HCT116 (cell line): ENCODE measurements at regions not wholly inside any gene's neighbourhood (a gene's known extent, or its start where the extent isn't known, plus 50 kb on each side); places are given as distances from the start of the nearest gene placed in this dataset.

Experiments
- CEBPB ChIP-seq: IDR thresholded peaks from 2 replicates; pipeline ENCODE4 v1.6.1; 2012; ENCODE audit warnings: low read depth
- EZH2 ChIP-seq: fragments of 200-600 bp; sonication (generic); IDR thresholded peaks from 2 replicates; pipeline ENCODE4 v1.6.1; 2017; ENCODE audit warnings: antibody characterized with exemption, mixed run types
- EZH2phosphoT487 ChIP-seq: fragments of 200-600 bp; IDR thresholded peaks from 2 replicates; pipeline ENCODE4 v1.6.1; 2018; ENCODE audit warnings: antibody characterized with exemption, borderline replicate concordance
- POLR2A ChIP-seq: IDR thresholded peaks from 2 replicates; pipeline ENCODE4 v1.7.0; 2011; ENCODE audit warnings: borderline replicate concordance; ENCODE audit not compliant: insufficient read depth, insufficient read length; ENCODE audit errors: extremely low read depth
- POLR2AphosphoS5 ChIP-seq: IDR thresholded peaks from 2 replicates; pipeline ENCODE4 v1.6.1; 2011; ENCODE audit warnings: mild to moderate bottlenecking, low read depth, low read length, moderate library complexity
- RAD21 ChIP-seq: IDR thresholded peaks from 2 replicates; pipeline ENCODE4 v1.6.1; 2012; ENCODE audit warnings: low read depth, mild to moderate bottlenecking
- REST ChIP-seq: IDR thresholded peaks from 2 replicates; pipeline ENCODE4 v1.6.1; 2012; ENCODE audit warnings: low read depth
- SIN3A ChIP-seq: IDR thresholded peaks from 2 replicates; pipeline ENCODE4 v1.6.1; 2012; ENCODE audit warnings: low read depth
- TCF7L2 ChIP-seq: IDR thresholded peaks from 2 replicates; pipeline ENCODE4 v1.7.0; 2011; ENCODE audit warnings: borderline replicate concordance, inconsistent platforms; ENCODE audit not compliant: insufficient read depth, insufficient read length; ENCODE audit errors: extremely low read depth
- YY1 ChIP-seq: IDR thresholded peaks from 2 replicates; pipeline ENCODE4 v1.6.1; 2011; ENCODE audit warnings: low read length, low read depth, moderate library complexity, mild to moderate bottlenecking; ENCODE audit not compliant: insufficient replicate concordance; ENCODE audit errors: extremely low read depth
- ZFX ChIP-seq: fragments of 450-650 bp; IDR thresholded peaks from 2 replicates; pipeline ENCODE4 v1.6.1; 2017
- ZNF274 ChIP-seq: fragments of 200-500 bp; sonication (Bioruptor generic); IDR thresholded peaks from 2 replicates; pipeline ENCODE4 v1.6.1; 2014; ENCODE audit warnings: mild to moderate bottlenecking, low read depth, low read length, inconsistent platforms
- TF ChIP-seq, protein P1 (sequence below), 3 experiments: fragments of 200-600 bp in 1 of 3; sonication (generic) in 1 of 3; IDR thresholded peaks in 2 of 3; conservative IDR thresholded peaks in 1 of 3; 2 replicates each; pipeline ENCODE4 v1.5.1; 2012 to 2017; ENCODE audit warnings: low read depth in 2 of 3, low read length in 2 of 3, antibody characterized with exemption in 1 of 3, borderline replicate concordance in 1 of 3, control low read depth in 1 of 3, mild to moderate bottlenecking in 1 of 3, mixed read lengths in 1 of 3, mixed run types in 1 of 3, moderate library complexity in 1 of 3; ENCODE audit not compliant: insufficient read depth in 1 of 3
- TF ChIP-seq, protein P2 (sequence below): IDR thresholded peaks from 2 replicates; pipeline ENCODE4 v1.6.1; 2012

- TF ChIP-seq, protein P1, sequence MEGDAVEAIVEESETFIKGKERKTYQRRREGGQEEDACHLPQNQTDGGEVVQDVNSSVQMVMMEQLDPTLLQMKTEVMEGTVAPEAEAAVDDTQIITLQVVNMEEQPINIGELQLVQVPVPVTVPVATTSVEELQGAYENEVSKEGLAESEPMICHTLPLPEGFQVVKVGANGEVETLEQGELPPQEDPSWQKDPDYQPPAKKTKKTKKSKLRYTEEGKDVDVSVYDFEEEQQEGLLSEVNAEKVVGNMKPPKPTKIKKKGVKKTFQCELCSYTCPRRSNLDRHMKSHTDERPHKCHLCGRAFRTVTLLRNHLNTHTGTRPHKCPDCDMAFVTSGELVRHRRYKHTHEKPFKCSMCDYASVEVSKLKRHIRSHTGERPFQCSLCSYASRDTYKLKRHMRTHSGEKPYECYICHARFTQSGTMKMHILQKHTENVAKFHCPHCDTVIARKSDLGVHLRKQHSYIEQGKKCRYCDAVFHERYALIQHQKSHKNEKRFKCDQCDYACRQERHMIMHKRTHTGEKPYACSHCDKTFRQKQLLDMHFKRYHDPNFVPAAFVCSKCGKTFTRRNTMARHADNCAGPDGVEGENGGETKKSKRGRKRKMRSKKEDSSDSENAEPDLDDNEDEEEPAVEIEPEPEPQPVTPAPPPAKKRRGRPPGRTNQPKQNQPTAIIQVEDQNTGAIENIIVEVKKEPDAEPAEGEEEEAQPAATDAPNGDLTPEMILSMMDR (IDR thresholded peaks at IDR 0.05 in 2 of 3, conservative IDR thresholded peaks at IDR 0.05 in 1 of 3; ENCODE audit: borderline replicate concordance in 1 of 3, insufficient read depth in 1 of 3, low read depth in 2 of 3, low read length in 2 of 3), result no peak
- no peak for TF ChIP-seq REST
- no peak for TF ChIP-seq POLR2A
- no peak for TF ChIP-seq EZH2phosphoT487
- TF ChIP-seq EZH2, result no peak
- TF ChIP-seq ZNF274, result no peak
- no peak for TF ChIP-seq RAD21
- TF ChIP-seq SIN3A, result no peak
- TF ChIP-seq TCF7L2, result no peak
- TF ChIP-seq POLR2AphosphoS5, result no peak
- no peak for TF ChIP-seq YY1
- TF ChIP-seq CEBPB, result no peak
- TF ChIP-seq, protein P2, sequence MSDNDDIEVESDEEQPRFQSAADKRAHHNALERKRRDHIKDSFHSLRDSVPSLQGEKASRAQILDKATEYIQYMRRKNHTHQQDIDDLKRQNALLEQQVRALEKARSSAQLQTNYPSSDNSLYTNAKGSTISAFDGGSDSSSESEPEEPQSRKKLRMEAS, result no peak
- TF ChIP-seq ZFX, result no peak
Observed at GRCh38 chr10:123527151-123527550, 139.0 kb upstream of the GPR26 start.
